MG63 (cell line): ENCODE measurements at regions not wholly inside any gene's neighbourhood (a gene's known extent, or its start where the extent isn't known, plus 50 kb on each side); places are given as distances from the start of the nearest gene placed in this dataset.
"Not testable (repeated sequence)": the region's sequence is repeated elsewhere in the genome, so short reads cannot be mapped to it uniquely, and the experiment has no call there.

ENCODE experiments used
- DNase-seq: peaks from one replicate; pipeline ENCODE4 v3.0.0-alpha.2; 2020
- H3K27me3 ChIP-seq: fragments of 250-450 bp; sonication (Bioruptor Pico); 2 replicates; pipeline ENCODE4 v1.5.1; 2020; ENCODE audit warnings: mild to moderate bottlenecking, moderate library complexity
- H3K36me3 ChIP-seq: fragments of 250-450 bp; sonication (Bioruptor Pico); 2 replicates; pipeline ENCODE4 v1.5.1; 2020; ENCODE audit warnings: mild to moderate bottlenecking, moderate library complexity
- H3K4me3 ChIP-seq: fragments of 250-450 bp; sonication (Bioruptor Pico); 2 replicates; pipeline ENCODE4 v1.5.1; 2020; ENCODE audit warnings: mild to moderate bottlenecking, moderate library complexity
- H3K9me3 ChIP-seq: fragments of 250-450 bp; sonication (Bioruptor Pico); 2 replicates; pipeline ENCODE4 v1.5.1; 2020; ENCODE audit warnings: mild to moderate bottlenecking, moderate library complexity

GRCh38 chr1:43034778-43035177 is 76.1 kb upstream of the SLC2A1 start:
- H3K9me3 ChIP-seq: no peaks in the 10 kb centered on the region
- H3K36me3 ChIP-seq: no peaks in the 10 kb centered on the region
- DNase-seq: no peak
- no peak overlapping the region for H3K4me3 ChIP-seq
- H3K27me3 ChIP-seq: no peaks in the 10 kb centered on the region

- Histone ChIP-seq H3K27me3 (no peaks in the 10 kb centered on the region), H3K4me3 (no peak overlapping the region), H3K9me3 (no peaks in the 10 kb centered on the region), H3K36me3 (no peaks in the 10 kb centered on the region)
- DNase-seq: no peak
These were observed 75.6 kb upstream of the SLC2A1 start for GRCh38 chr1:43034195-43034658.

- no peak for DNase-seq
- no peaks in the 10 kb centered on the region for H3K36me3 ChIP-seq
- H3K9me3 ChIP-seq: no peaks in the 10 kb centered on the region
- no peaks in the 10 kb centered on the region for H3K27me3 ChIP-seq
- H3K4me3 ChIP-seq: no peak overlapping the region
These were observed 72.9 kb upstream of the SLC2A1 start for GRCh38 chr1:43031316-43032203.

- Histone ChIP-seq H3K27me3 (no peaks in the 10 kb centered on the region), H3K9me3 (no peaks in the 10 kb centered on the region), H3K4me3 (no peak overlapping the region), H3K36me3 (no peaks in the 10 kb centered on the region)
- no peak for DNase-seq
These were observed 66.2 kb upstream of the SLC2A1 start for GRCh38 chr1:43024905-43025304.

GRCh38 chr1:43021547-43022474 is 63.1 kb upstream of the SLC2A1 start:
- Histone ChIP-seq H3K27me3 (no peaks in the 10 kb centered on the region), H3K9me3 (no peaks in the 10 kb centered on the region), H3K36me3 (no peaks in the 10 kb centered on the region), H3K4me3 (no peak overlapping the region)
- peak; percentile 88 for DNase-seq

GRCh38 chr1:43019226-43019625 is 60.6 kb upstream of the SLC2A1 start:
- Histone ChIP-seq H3K9me3 (no peaks in the 10 kb centered on the region), H3K4me3 (no peak overlapping the region), H3K27me3 (no peaks in the 10 kb centered on the region), H3K36me3 (no peaks in the 10 kb centered on the region)
- no peak for DNase-seq

GRCh38 chr1:43018121-43018520 is 59.5 kb upstream of the SLC2A1 start:
- no peaks in the 10 kb centered on the region for H3K9me3 ChIP-seq
- H3K36me3 ChIP-seq: no peaks in the 10 kb centered on the region
- DNase-seq: no peak
- H3K27me3 ChIP-seq: no peaks in the 10 kb centered on the region
- no peak overlapping the region for H3K4me3 ChIP-seq

- no peaks in the 10 kb centered on the region for H3K9me3 ChIP-seq
- no peak for DNase-seq
- no peaks in the 10 kb centered on the region for H3K27me3 ChIP-seq
- H3K4me3 ChIP-seq: no peak overlapping the region
- H3K36me3 ChIP-seq: no peaks in the 10 kb centered on the region
These were observed 56.6 kb upstream of the SLC2A1 start for GRCh38 chr1:43015269-43015668.

- not testable (repeated sequence) for H3K36me3 ChIP-seq, H3K4me3 ChIP-seq, H3K27me3 ChIP-seq, H3K9me3 ChIP-seq, DNase-seq
These were observed 55.9 kb upstream of the SLC2A1 start for GRCh38 chr1:43014579-43014978.

- no peak for DNase-seq
- Histone ChIP-seq H3K4me3 (no peak overlapping the region), H3K36me3 (no peaks in the 10 kb centered on the region), H3K9me3 (no peaks in the 10 kb centered on the region), H3K27me3 (no peaks in the 10 kb centered on the region)
These were observed 52.4 kb upstream of the SLC2A1 start for GRCh38 chr1:43011020-43011419.

- Histone ChIP-seq H3K4me3 (no peak overlapping the region), H3K9me3 (no peaks in the 10 kb centered on the region), H3K36me3 (no peaks in the 10 kb centered on the region), H3K27me3 (no peaks in the 10 kb centered on the region)
- DNase-seq: no peak
These were observed 50.6 kb upstream of the SLC2A1 start for GRCh38 chr1:43009274-43009673.

- no peaks in the 10 kb centered on the region for H3K27me3 ChIP-seq
- H3K4me3 ChIP-seq: no peak overlapping the region
- DNase-seq: no peak
- H3K36me3 ChIP-seq: no peaks in the 10 kb centered on the region
- no peaks in the 10 kb centered on the region for H3K9me3 ChIP-seq
These were observed 49.7 kb upstream of the SLC2A1 start for GRCh38 chr1:43008115-43009060.
